ENCODE measurements at regions not wholly inside any gene's neighbourhood (a gene's known extent, or its start where the extent isn't known, plus 50 kb on each side); places are given as distances from the start of the nearest gene placed in this dataset.

DNA sequence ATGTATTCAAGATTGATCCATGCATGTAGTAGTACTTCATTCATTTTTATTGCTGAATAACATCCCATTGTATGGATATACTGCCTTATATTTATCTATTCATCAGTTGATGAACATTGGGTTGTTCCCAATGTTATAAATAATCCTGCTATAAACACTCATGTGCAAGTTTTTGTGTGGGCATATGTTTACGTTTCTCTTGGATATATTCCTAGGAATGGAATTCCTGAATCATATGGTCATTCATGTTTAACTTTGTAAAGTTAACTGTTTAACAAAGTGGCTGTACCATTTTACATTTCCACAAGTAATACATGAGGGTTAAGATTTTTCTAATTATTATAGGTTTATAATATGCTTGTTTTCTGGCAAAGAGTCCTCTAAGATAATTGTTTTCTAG, 1568.2 kb upstream of the SEL1L start:
- DNase-seq (ENCODE audit: low read depth) = no peak
- H3K4me3 ChIP-seq (ENCODE audit: low read depth, low read length) = no peak overlapping the region
- TF ChIP-seq, protein P1, sequence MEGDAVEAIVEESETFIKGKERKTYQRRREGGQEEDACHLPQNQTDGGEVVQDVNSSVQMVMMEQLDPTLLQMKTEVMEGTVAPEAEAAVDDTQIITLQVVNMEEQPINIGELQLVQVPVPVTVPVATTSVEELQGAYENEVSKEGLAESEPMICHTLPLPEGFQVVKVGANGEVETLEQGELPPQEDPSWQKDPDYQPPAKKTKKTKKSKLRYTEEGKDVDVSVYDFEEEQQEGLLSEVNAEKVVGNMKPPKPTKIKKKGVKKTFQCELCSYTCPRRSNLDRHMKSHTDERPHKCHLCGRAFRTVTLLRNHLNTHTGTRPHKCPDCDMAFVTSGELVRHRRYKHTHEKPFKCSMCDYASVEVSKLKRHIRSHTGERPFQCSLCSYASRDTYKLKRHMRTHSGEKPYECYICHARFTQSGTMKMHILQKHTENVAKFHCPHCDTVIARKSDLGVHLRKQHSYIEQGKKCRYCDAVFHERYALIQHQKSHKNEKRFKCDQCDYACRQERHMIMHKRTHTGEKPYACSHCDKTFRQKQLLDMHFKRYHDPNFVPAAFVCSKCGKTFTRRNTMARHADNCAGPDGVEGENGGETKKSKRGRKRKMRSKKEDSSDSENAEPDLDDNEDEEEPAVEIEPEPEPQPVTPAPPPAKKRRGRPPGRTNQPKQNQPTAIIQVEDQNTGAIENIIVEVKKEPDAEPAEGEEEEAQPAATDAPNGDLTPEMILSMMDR (IDR thresholded peaks at IDR 0.05; ENCODE audit: control insufficient read depth, extremely low read depth, insufficient read depth) = no peak

DNA sequence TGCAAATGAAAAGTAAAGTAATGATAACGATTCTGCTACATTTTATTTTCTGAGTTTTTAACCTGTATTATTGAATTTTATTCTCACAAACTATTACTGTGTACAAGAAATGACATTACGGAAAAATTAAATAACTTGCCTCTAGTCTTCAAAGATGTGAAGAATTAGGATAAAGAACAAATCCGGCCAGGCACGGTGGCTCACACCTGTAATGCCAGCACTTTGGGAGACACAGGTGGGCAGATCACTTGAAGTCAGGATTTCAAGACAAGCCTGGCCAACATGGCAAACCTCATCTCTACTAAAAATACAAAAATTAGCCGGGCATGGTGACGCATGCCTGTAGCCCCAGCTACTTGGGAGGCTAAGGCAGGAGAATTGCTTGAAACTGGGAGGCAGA, 1584.4 kb upstream of the SEL1L start:
- H3K4me3 ChIP-seq (ENCODE audit: low read depth, low read length) = no peak overlapping the region
- no peak for DNase-seq (ENCODE audit: low read depth)

DNA sequence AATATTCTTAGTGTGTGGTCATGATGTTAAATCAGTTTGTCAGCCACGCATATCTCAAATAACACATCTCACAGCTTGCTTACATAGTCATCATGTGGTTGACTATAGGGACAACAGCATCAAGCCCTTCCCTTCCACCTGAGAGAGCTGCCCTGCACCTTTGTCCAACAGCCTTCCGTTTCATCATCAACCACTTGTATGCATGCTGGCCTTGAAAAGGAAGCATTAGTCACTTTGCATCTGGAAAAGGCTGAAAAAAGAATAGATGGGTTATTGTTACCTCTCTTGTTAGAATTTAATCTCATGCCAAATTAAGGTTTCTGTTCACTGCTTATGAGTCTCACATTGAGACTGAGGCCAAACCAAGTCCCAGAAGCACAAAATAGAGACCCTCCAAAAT, 1586.5 kb upstream of the SEL1L start:
- no peak for DNase-seq (ENCODE audit: low read depth)
- no peak overlapping the region for H3K4me3 ChIP-seq (ENCODE audit: low read depth, low read length)
- TF ChIP-seq, protein P1 (IDR thresholded peaks at IDR 0.05; ENCODE audit: control insufficient read depth, extremely low read depth, insufficient read depth) = no peak

More for the DNA sequence above, 1584.4 kb upstream of the SEL1L start:
- TF ChIP-seq, protein P1 (IDR thresholded peaks at IDR 0.05; ENCODE audit: control insufficient read depth, extremely low read depth, insufficient read depth) = no peak

DNA sequence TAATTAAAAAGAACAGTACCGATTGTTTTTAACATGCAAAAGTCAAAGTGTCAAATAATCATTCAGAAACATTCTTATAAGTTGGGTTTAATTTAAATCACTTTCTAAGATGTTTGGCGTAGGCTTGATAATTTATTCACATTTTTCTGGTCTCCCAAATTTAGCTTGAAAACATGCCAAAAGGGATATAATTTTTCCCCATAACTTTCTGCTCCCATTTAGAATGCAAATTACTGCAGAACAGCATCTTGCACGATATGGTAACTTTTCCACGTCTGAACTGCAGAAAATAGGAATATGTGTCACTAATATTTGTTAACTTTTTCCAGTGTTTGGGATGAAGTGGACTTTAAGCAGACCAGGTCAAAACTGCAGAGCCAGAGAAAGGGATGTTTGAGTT, 1592.4 kb upstream of the SEL1L start:
- TF ChIP-seq, protein P1 (IDR thresholded peaks at IDR 0.05; ENCODE audit: control insufficient read depth, extremely low read depth, insufficient read depth) = no peak
- no peak overlapping the region for H3K4me3 ChIP-seq (ENCODE audit: low read depth, low read length)
- DNase-seq (ENCODE audit: low read depth) = no peak

DNA sequence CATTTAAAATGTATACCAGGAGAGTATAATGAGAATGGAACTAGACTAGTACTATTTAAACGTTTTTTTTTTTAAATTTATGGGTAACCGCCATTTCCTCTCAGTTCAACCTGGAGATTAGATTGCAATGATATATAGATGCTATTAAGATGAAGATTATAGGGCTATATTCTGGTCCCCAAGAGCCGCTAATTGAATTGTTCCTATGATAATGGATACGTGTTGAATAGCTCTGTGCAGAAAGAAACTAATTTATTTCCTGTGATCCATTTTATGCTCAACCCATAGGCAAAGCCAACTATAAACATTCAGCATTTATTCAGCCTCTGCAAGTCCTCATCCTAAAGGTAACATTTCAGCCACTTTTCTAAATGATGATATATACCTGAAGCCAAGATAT, 1595.1 kb upstream of the SEL1L start:
- H3K4me3 ChIP-seq (ENCODE audit: low read depth, low read length) = no peak overlapping the region
- DNase-seq (ENCODE audit: low read depth) = no peak
- TF ChIP-seq, protein P1 (IDR thresholded peaks at IDR 0.05; ENCODE audit: control insufficient read depth, extremely low read depth, insufficient read depth) = no peak

DNA sequence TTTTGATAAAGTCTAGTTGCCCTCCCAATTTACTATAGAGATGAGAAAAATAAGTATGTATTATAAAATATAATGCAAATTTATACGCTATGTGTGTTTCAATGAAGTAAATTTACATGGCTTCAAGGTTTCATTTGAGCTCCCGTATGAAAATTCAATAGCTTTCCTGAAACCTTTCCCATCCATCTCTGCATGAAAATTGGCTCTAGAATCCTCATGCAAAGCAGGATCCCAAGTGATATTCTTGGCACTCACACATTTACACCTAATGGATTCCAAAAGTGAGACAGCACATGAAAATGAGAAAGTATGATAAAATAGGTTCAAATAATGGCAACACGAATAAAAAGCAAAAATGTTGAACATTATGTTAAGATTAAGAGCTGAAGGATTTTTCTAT, 1595.8 kb upstream of the SEL1L start:
- DNase-seq (ENCODE audit: low read depth) = no peak
- H3K4me3 ChIP-seq (ENCODE audit: low read depth, low read length) = no peak overlapping the region
- TF ChIP-seq, protein P1 (IDR thresholded peaks at IDR 0.05; ENCODE audit: control insufficient read depth, extremely low read depth, insufficient read depth) = no peak

DNA sequence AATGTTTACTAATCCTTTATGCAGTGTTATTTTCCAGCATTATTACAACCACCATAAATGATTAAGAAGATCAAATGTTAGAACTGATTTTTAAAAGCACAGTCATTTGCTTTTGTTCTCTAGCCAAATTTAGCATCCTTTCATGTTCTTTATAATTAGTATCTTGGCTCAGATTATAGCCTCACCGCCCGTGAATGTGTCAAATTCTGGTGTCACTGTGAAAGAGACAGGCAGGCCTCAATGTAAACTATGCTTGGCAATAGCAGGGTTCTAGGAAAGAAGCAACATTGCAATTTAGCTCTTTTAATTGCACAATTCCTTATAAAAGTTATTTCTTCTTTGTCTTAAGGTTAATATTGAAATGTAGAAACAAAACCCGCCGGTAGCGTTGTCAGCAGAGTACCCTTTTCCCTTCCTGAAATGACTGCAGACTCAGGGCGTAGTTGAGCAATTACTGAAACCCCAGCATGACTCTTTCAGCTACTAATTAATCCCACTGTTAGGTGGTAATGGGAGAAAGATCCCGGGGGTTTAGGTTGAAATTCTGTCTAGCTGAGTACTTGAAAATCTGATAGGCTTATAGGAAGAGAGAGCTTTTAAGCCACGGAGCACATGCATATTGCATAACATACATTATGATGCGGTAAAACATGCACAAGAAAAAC, 1600.5 kb upstream of the SEL1L start:
- no peak for DNase-seq (ENCODE audit: low read depth)
- TF ChIP-seq, protein P1 (IDR thresholded peaks at IDR 0.05; ENCODE audit: control insufficient read depth, extremely low read depth, insufficient read depth) = no peak
- no peak overlapping the region for H3K4me3 ChIP-seq (ENCODE audit: low read depth, low read length)

Data from LNCaP clone FGC (cell line).